Stimulated activated CD8-positive, alpha-beta memory T cell treated with anti-CD3 and anti-CD28 coated beads, Interleukin-12 subunit alpha, Interleukin-12 subunit beta, amount 100 ng/mL, for 24 hours (primary cell): ENCODE measurements at regions not wholly inside any gene's neighbourhood (a gene's known extent, or its start where the extent isn't known, plus 50 kb on each side); places are given as distances from the start of the nearest gene placed in this dataset.

ENCODE experiments used
- DNase-seq: peaks from one replicate; pipeline ENCODE4 v3.0.0-alpha.2; 2020; ENCODE audit errors: extremely low read depth

- no peak for DNase-seq
Observed at GRCh38 chr11:116698080-116698479, 74.7 kb downstream of the BUD13 start.

- no peak for DNase-seq
Observed at GRCh38 chr11:116697639-116698038, 75.1 kb downstream of the BUD13 start.

- DNase-seq = no peak
Observed at GRCh38 chr11:116697011-116697410, 75.8 kb downstream of the BUD13 start.

- no peak for DNase-seq
Observed at GRCh38 chr11:116696381-116696941, 76.3 kb downstream of the BUD13 start.

GRCh38 chr11:116695657-116696254, 77.0 kb downstream of the BUD13 start:
- no peak for DNase-seq

- DNase-seq = no peak
Observed at GRCh38 chr11:116694815-116695590, 77.8 kb downstream of the BUD13 start.

- no peak for DNase-seq
Observed at GRCh38 chr11:116694349-116694725, 78.5 kb downstream of the BUD13 start.

- DNase-seq = no peak
Observed at GRCh38 chr11:116693593-116694348, 79.0 kb downstream of the BUD13 start.

GRCh38 chr11:116693102-116693570, 79.7 kb downstream of the BUD13 start:
- no peak for DNase-seq

- no peak for DNase-seq
Observed at GRCh38 chr11:116692318-116693101, 80.3 kb downstream of the BUD13 start.

- DNase-seq = peak; percentile 15
Observed at GRCh38 chr11:116691771-116692177, 81.0 kb downstream of the BUD13 start.

GRCh38 chr11:116690611-116691010, 82.2 kb downstream of the BUD13 start:
- DNase-seq = no peak

GRCh38 chr11:116689413-116690127, 83.2 kb downstream of the BUD13 start:
- DNase-seq = no peak

- DNase-seq = no peak
Observed at GRCh38 chr11:116688202-116688540, 84.6 kb downstream of the BUD13 start.

GRCh38 chr11:116687458-116688201, 85.2 kb downstream of the BUD13 start:
- no peak for DNase-seq

- no peak for DNase-seq
Observed at GRCh38 chr11:116686866-116687265, 85.9 kb downstream of the BUD13 start.

- no peak for DNase-seq
Observed at GRCh38 chr11:116683982-116684381, 88.8 kb downstream of the BUD13 start.

- no peak for DNase-seq
Observed at GRCh38 chr11:116680349-116681125, 92.2 kb downstream of the BUD13 start.

- DNase-seq = no peak
Observed at GRCh38 chr11:116678887-116679286, 93.9 kb downstream of the BUD13 start.
